ENCODE measurements at regions not wholly inside any gene's neighbourhood (a gene's known extent, or its start where the extent isn't known, plus 50 kb on each side); places are given as distances from the start of the nearest gene placed in this dataset.

DNA sequence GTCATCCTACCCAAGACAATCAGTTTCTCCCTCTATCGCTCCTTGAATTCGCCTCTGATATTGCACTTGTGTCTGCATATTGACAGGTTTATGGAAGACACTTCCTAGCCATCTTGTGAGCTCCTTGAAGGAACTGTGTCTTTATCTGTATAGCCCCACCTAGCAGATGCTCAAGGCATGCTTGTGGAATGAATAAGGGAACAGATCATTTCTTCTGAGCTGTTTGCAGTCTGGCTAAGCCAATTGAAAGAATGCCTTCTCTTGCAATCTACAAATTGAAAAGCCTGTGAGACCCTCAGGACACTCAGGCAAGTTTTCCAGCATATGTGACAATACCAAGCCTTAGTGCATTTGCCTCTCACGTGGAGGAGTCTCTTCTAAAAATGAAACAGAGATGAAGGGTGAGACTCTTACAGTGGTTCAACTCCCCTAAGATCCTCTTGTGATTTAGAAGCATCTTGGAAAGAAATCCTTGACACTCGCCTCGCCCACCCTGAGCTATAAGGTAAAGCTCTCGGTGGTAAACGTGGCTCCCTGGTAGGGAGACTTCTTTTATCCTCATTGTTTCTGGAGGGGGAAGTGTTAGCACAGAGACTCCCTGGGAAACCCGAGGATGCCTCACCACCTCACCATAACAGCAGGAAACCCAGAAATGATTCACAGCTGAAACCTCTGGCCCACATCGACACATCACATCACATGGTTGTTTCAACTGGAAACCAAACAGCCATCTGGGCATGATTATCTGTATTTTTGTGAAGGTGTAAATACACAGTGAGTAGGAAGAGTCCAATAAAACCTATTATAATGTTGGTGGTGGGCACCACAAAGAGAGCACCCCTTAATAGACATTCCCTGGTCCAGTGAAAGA lies 112.3 kb upstream of the BCL2L14 start:
- no peaks in the 10 kb centered on the region for H3K27me3 ChIP-seq (ENCODE audit: control insufficient read depth in 2 of 2, insufficient read depth in 2 of 2, low read length in 2 of 2)
- Mint-ChIP-seq H3K9me3 (peaks cover 0 to 3% (median 0%) of the 10 kb centered on the region in 7 donors), H3K4me3 (no peak overlapping the region), H3K4me1 (peaks cover 25% of the 10 kb centered on the region), H3K27me3 (ENCODE audit: low read depth in 3 of 3) (peaks cover 0 to 2% (median 0%) of the 10 kb centered on the region in 3 donors), H3K36me3 (no peaks in the 10 kb centered on the region), H3K27ac (peak overlapping the region in 1 of 7 donors; percentile 17)
- H4K20me1 ChIP-seq (ENCODE audit: insufficient read depth, low read length), result no peaks in the 10 kb centered on the region
- no peaks in the 10 kb centered on the region for H3K9me3 ChIP-seq (replicated peaks in 1 of 2; ENCODE audit: control insufficient read depth in 1 of 2, insufficient read depth in 1 of 2, low read length in 2 of 2)
- intact Hi-C loops (cut with micrococcal nuclease), result no loop called here
- H3K4me2 ChIP-seq (replicated peaks; ENCODE audit: extremely low read depth, low read length, poor library complexity, severe bottlenecking), result no peak overlapping the region
- WGBS (ENCODE audit: insufficient coverage), result no CpG with 5 or more reads among the region's 9 CpGs
- H3K9ac ChIP-seq (ENCODE audit: insufficient read depth, low read length, poor library complexity, severe bottlenecking), result no peak overlapping the region
- DNase-seq, result peak in 2 of 3 donors; percentile 5 to 69
- TF ChIP-seq, protein P1, sequence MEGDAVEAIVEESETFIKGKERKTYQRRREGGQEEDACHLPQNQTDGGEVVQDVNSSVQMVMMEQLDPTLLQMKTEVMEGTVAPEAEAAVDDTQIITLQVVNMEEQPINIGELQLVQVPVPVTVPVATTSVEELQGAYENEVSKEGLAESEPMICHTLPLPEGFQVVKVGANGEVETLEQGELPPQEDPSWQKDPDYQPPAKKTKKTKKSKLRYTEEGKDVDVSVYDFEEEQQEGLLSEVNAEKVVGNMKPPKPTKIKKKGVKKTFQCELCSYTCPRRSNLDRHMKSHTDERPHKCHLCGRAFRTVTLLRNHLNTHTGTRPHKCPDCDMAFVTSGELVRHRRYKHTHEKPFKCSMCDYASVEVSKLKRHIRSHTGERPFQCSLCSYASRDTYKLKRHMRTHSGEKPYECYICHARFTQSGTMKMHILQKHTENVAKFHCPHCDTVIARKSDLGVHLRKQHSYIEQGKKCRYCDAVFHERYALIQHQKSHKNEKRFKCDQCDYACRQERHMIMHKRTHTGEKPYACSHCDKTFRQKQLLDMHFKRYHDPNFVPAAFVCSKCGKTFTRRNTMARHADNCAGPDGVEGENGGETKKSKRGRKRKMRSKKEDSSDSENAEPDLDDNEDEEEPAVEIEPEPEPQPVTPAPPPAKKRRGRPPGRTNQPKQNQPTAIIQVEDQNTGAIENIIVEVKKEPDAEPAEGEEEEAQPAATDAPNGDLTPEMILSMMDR (IDR thresholded peaks at IDR 0.05), result no peak
- no peak overlapping the region for H3K27ac ChIP-seq (ENCODE audit: low read depth in 1 of 2, low read length in 2 of 2)
- no peaks in the 10 kb centered on the region for H3K79me2 ChIP-seq (ENCODE audit: insufficient read depth, low read length)
- H3K4me3 ChIP-seq (replicated peaks in 1 of 3; ENCODE audit: low read depth in 2 of 3, low read length in 3 of 3), result no peak overlapping the region
- peaks cover 0 to 7% of the 10 kb centered on the region in 2 donors for H3K4me1 ChIP-seq (ENCODE audit: control insufficient read depth in 1 of 2, insufficient read depth in 2 of 2, low read length in 2 of 2)
- H2AFZ ChIP-seq (ENCODE audit: insufficient read depth, low read depth, low read length, poor library complexity, severe bottlenecking), result no peak overlapping the region
- H3K36me3 ChIP-seq (replicated peaks in 1 of 2; ENCODE audit: control insufficient read depth in 1 of 2, insufficient read depth in 2 of 2, low read length in 2 of 2), result no peaks in the 10 kb centered on the region

DNA sequence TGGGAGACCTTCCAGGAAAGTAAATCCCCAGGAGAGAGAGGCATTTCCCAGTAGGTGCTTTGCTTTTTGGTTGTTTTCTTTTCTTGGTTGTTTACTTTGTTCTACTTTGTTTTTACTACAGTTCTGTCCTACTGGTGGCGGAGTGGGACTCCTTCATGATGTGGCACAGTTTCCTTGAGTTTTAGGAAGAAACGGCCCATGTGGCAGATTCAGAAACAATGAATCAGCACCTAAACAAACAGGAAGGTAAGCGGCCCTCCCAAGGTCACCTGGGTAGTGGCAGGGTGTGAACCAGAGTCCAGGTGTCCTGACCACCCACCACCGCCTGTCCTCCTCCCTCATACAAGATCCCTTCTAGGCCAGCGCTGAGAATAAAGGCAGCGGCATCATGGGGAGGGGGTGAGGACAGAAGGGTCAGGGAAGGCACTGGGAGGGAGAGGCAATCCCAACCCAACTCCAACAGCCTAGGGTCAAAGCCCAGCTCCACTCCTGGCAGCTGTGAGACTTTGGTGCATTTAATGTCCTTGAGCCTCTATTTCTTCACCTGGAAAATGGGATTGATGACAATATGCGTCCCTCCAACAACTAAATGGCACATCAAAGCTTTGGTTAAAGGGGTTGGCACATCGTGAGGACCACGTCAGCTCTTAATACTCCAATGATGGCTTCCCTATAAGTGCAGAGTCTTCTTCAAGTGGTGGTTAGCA lies 111.5 kb upstream of the BCL2L14 start:
- no peaks in the 10 kb centered on the region for H3K79me2 ChIP-seq (ENCODE audit: insufficient read depth, low read length)
- no peaks in the 10 kb centered on the region for H3K27me3 ChIP-seq (ENCODE audit: control insufficient read depth in 2 of 2, insufficient read depth in 2 of 2, low read length in 2 of 2)
- Mint-ChIP-seq H3K27me3 (ENCODE audit: low read depth in 3 of 3) (peaks cover 0 to 4% (median 2%) of the 10 kb centered on the region in 3 donors), H3K9me3 (peaks cover 0 to 3% (median 0%) of the 10 kb centered on the region in 7 donors), H3K4me3 (no peak overlapping the region), H3K36me3 (no peaks in the 10 kb centered on the region), H3K4me1 (peaks cover 25% of the 10 kb centered on the region), H3K27ac (peak overlapping the region in 1 of 7 donors; percentile 30)
- no peak overlapping the region for H2AFZ ChIP-seq (ENCODE audit: insufficient read depth, low read depth, low read length, poor library complexity, severe bottlenecking)
- no peaks in the 10 kb centered on the region for H4K20me1 ChIP-seq (ENCODE audit: insufficient read depth, low read length)
- no peak overlapping the region for H3K4me2 ChIP-seq (replicated peaks; ENCODE audit: extremely low read depth, low read length, poor library complexity, severe bottlenecking)
- TF ChIP-seq, protein P1 (IDR thresholded peaks at IDR 0.05), result no peak
- no peak overlapping the region for H3K4me3 ChIP-seq (replicated peaks in 1 of 3; ENCODE audit: low read depth in 2 of 3, low read length in 3 of 3)
- peaks cover 0 to 7% of the 10 kb centered on the region in 2 donors for H3K4me1 ChIP-seq (ENCODE audit: control insufficient read depth in 1 of 2, insufficient read depth in 2 of 2, low read length in 2 of 2)
- H3K9me3 ChIP-seq (replicated peaks in 1 of 2; ENCODE audit: control insufficient read depth in 1 of 2, insufficient read depth in 1 of 2, low read length in 2 of 2), result no peaks in the 10 kb centered on the region
- H3K36me3 ChIP-seq (replicated peaks in 1 of 2; ENCODE audit: control insufficient read depth in 1 of 2, insufficient read depth in 2 of 2, low read length in 2 of 2), result no peaks in the 10 kb centered on the region
- 100% methylated on average over 2 of the region's 9 CpGs for WGBS (ENCODE audit: insufficient coverage)
- no peak overlapping the region for H3K27ac ChIP-seq (ENCODE audit: low read depth in 1 of 2, low read length in 2 of 2)
- intact Hi-C loops (cut with micrococcal nuclease), result no loop called here
- no peak for DNase-seq
- H3K9ac ChIP-seq (ENCODE audit: insufficient read depth, low read length, poor library complexity, severe bottlenecking), result no peak overlapping the region
